ENCODE measurements at regions not wholly inside any gene's neighbourhood (a gene's known extent, or its start where the extent isn't known, plus 50 kb on each side); places are given as distances from the start of the nearest gene placed in this dataset.
"Not testable (repeated sequence)": the region's sequence is repeated elsewhere in the genome, so short reads cannot be mapped to it uniquely, and the experiment has no call there.

DNA sequence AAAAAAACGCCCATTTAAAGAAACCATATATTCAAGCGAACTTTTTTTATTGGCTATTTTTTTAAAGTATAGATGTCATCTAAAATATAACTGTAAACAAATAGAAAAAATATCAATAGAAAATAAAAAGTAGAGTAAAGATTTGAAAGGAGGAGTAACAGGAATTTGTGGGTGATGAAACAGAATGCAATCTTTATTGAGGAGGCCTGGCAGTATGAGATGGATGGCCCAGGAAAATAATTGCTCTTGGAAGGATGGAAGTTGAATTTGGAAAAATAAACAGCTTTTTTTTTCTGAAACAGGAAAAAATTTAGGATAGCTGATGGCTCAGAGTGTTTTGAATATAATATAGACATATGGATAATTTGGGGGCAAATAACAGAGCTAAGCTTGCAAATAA is 219.0 kb downstream of the CASP12 start:
- no peak for TF ChIP-seq POLR2A (IDR thresholded peaks at IDR 0.05)
- TF ChIP-seq CTCF (IDR thresholded peaks at IDR 0.05) = no peak
- Histone ChIP-seq H3K9me3 (no peaks in the 10 kb centered on the region), H3K4me1 (peaks cover 0 to 4% (median 0%) of the 10 kb centered on the region in 3 donors), H3K36me3 (no peaks in the 10 kb centered on the region), H3K4me3 (no peak overlapping the region), H3K27me3 (no peaks in the 10 kb centered on the region), H3K27ac (no peak overlapping the region)
- DNase-seq = no peak
- WGBS, 2 donors = 81 to 85% methylated on average over 2 of the region's 2 CpGs
- intact Hi-C loops (cut with DNase I) = no loop called here

- no peak for TF ChIP-seq POLR2A (IDR thresholded peaks at IDR 0.05)
- TF ChIP-seq CTCF (IDR thresholded peaks at IDR 0.05) = no peak
- DNase-seq = no peak
- 44 to 51% methylated on average over 2 of the region's 2 CpGs for WGBS, 2 donors
- H3K27me3 ChIP-seq = no peaks in the 10 kb centered on the region
- peaks cover 0 to 4% (median 0%) of the 10 kb centered on the region in 3 donors for H3K4me1 ChIP-seq
- no peaks in the 10 kb centered on the region for H3K36me3 ChIP-seq
- no peaks in the 10 kb centered on the region for H3K9me3 ChIP-seq
- H3K27ac ChIP-seq = peak overlapping the region in 1 of 4 donors; percentile 21
- intact Hi-C loops (cut with DNase I) = no loop called here
- no peak overlapping the region for H3K4me3 ChIP-seq
These were observed 219.9 kb downstream of the CASP12 start for GRCh38 chr11:104678408-104678807.

DNA sequence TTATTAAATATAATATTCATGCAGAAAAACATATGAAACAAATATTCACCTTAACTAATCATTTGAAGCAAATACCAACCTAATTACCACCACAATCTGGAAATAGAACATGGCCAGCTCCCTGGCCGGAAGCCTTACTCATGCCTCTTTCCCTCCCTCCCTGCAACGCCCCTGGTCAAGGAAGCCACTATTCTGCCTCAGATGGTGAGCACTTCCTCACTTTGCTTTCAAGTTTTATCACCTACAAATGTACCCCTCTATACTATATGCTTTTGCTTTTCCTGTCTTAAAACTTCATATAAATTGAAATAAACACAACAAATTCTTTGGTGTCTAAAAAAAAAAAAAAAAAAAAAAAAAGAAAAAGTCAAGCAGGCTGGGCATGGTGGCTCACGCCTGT is 221.2 kb downstream of the CASP12 start:
- intact Hi-C loops (cut with DNase I); DNase-seq; H3K4me3 ChIP-seq; H3K27me3 ChIP-seq; H3K4me1 ChIP-seq; H3K36me3 ChIP-seq; H3K27ac ChIP-seq; H3K9me3 ChIP-seq: not testable (repeated sequence)
- WGBS, 2 donors = 89 to 100% methylated on average over 1 of the region's 3 CpGs

DNA sequence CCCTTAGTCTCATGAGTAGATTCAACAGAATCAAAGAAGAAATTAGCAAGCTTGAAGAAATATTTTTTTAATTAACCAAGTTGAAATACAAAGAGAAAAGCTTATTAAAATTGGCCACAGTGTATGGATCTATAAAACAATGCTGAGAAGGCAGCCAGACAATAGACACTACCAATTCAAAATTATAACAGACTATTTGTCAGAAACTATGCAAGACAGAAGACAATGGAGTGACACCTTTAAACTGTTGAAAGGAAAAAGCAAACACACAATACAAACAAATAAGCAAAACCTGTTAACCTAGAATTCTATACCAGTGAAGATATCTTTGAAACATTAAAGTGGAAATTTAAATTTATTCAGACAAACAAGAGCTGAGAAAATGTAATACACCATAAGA is 225.4 kb downstream of the CASP12 start:
- TF ChIP-seq POLR2A (IDR thresholded peaks at IDR 0.05) (no peak), CTCF (IDR thresholded peaks at IDR 0.05) (no peak)
- H3K4me1 ChIP-seq = peaks cover 0 to 8% (median 0%) of the 10 kb centered on the region in 3 donors
- peaks cover 0 to 5% (median 0%) of the 10 kb centered on the region in 4 donors for H3K27me3 ChIP-seq
- no peak overlapping the region for H3K27ac ChIP-seq
- no peak overlapping the region for H3K4me3 ChIP-seq
- intact Hi-C loops (cut with DNase I) = no loop called here
- no peaks in the 10 kb centered on the region for H3K36me3 ChIP-seq
- H3K9me3 ChIP-seq = no peaks in the 10 kb centered on the region
- no peak for DNase-seq

DNA sequence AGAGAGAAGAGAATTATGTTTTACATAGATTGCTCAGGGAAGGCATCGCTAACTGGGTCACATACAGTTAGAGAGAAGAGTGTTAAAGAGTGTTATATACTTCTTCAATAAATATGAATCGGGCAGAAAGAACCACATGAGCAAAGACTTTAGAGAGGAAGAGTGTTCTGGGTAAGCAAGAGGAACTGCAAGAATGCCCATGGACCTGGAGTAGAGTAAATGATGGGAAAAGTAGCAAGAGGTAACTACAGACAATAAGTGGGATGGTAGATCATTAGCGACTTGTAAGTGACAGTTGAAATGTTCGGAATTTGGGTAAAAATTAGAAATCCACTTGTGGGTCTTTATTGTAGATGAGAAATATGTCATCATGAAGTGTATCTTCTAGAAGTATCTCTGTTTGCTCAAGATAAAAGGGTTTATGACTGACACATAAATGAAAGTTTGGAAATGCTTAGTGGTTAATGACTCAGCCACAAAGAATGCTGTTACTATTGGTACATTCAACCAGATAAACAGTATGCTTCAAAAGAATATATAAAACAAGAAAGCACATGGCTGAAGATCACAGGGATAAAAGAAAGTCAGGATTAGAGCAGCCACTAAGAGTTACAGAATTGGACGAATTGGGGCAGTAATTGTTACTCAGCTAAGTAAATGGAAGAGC is 229.3 kb downstream of the CASP12 start:
- DNase-seq = no peak
- TF ChIP-seq POLR2A (IDR thresholded peaks at IDR 0.05) = no peak
- no peak for TF ChIP-seq CTCF (IDR thresholded peaks at IDR 0.05)
- 57 to 60% methylated on average over 5 of the region's 5 CpGs for WGBS, 2 donors
- Histone ChIP-seq H3K27ac (no peak overlapping the region), H3K4me1 (peaks cover 0 to 8% (median 0%) of the 10 kb centered on the region in 3 donors), H3K9me3 (no peaks in the 10 kb centered on the region), H3K36me3 (no peaks in the 10 kb centered on the region), H3K4me3 (no peak overlapping the region), H3K27me3 (peaks cover 0 to 5% (median 0%) of the 10 kb centered on the region in 4 donors)
- intact Hi-C loops (cut with DNase I) = no loop called here

- intact Hi-C loops (cut with DNase I) = no loop called here
- H3K9me3 ChIP-seq = no peaks in the 10 kb centered on the region
- H3K4me3 ChIP-seq = no peak overlapping the region
- no peaks in the 10 kb centered on the region for H3K36me3 ChIP-seq
- H3K27ac ChIP-seq = no peak overlapping the region
- no peaks in the 10 kb centered on the region for H3K27me3 ChIP-seq
- TF ChIP-seq CTCF (IDR thresholded peaks at IDR 0.05) (no peak), POLR2A (IDR thresholded peaks at IDR 0.05) (no peak)
- DNase-seq = no peak
- H3K4me1 ChIP-seq = peaks cover 0 to 8% (median 0%) of the 10 kb centered on the region in 3 donors
- 61 to 63% methylated on average over 2 of the region's 2 CpGs for WGBS, 2 donors
These were observed 231.6 kb downstream of the CASP12 start for GRCh38 chr11:104666624-104667023.
